BJ (cell line): ENCODE measurements at regions not wholly inside any gene's neighbourhood (a gene's known extent, or its start where the extent isn't known, plus 50 kb on each side); places are given as distances from the start of the nearest gene placed in this dataset.

Experiments used
- CTCF ChIA-PET: fragments of 350-600 bp; formaldehyde crosslinking; extraction: SDS; loops from one replicate; lab custom pipeline; 2021; ENCODE audit warnings: antibody characterized with exemption, inconsistent platforms; lab: Yijun Ruan, JAX
- POLR2A ChIA-PET: fragments of 300-600 bp; sonication (Branson Sonifier 250); formaldehyde crosslinking; extraction: SDS; loops from one replicate; lab custom pipeline; 2021; ENCODE audit warnings: antibody characterized with exemption; lab: Charles Lee
- DNase-seq: peaks from one replicate; pipeline ENCODE4 v3.0.0-alpha.2; 2011; ENCODE audit warnings: low read depth
- H3K27me3 ChIP-seq: 2 replicates; pipeline ENCODE4 v1.6.0; 2011; ENCODE audit warnings: low read length; ENCODE audit not compliant: control insufficient read depth, insufficient read depth
- H3K36me3 ChIP-seq: 2 replicates; pipeline ENCODE4 v1.5.1; 2011; ENCODE audit warnings: low read length; ENCODE audit not compliant: control insufficient read depth, insufficient read depth
- H3K4me3 ChIP-seq: 2 replicates; pipeline ENCODE4 v1.5.1; 2011; ENCODE audit warnings: low read depth, mild to moderate bottlenecking, control low read depth, low read length
- TF ChIP-seq, protein P1 (sequence below): IDR thresholded peaks from 2 replicates; pipeline ENCODE4 v1.5.1; 2011; ENCODE audit warnings: low read depth, mild to moderate bottlenecking, control low read depth, inconsistent platforms, low read length, moderate library complexity; ENCODE audit not compliant: insufficient read depth

DNA sequence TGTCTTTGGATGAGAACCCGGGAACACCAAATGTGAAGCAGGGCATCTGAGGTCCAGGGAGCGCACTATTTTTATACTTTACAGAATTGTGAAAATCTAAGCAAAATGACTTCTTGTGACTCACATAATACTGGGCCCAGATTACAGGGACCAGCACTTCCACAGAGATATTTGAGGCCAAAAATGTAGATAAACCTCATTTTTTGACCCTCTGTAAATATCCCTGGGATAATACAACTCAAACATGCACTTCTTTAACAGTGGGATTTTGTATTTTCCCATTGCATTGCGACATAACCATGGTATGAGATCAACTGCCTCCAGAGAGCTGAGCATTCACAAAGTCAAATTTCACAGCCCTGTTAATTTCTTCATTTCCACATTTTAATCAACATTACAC is 289.4 kb upstream of the ADGRL4 start:
- Histone ChIP-seq H3K27me3 (no peaks in the 10 kb centered on the region), H3K36me3 (no peaks in the 10 kb centered on the region), H3K4me3 (no peak overlapping the region)
- CTCF ChIA-PET: no interaction called here
- POLR2A ChIA-PET: no interaction called here
- TF ChIP-seq, protein P1, sequence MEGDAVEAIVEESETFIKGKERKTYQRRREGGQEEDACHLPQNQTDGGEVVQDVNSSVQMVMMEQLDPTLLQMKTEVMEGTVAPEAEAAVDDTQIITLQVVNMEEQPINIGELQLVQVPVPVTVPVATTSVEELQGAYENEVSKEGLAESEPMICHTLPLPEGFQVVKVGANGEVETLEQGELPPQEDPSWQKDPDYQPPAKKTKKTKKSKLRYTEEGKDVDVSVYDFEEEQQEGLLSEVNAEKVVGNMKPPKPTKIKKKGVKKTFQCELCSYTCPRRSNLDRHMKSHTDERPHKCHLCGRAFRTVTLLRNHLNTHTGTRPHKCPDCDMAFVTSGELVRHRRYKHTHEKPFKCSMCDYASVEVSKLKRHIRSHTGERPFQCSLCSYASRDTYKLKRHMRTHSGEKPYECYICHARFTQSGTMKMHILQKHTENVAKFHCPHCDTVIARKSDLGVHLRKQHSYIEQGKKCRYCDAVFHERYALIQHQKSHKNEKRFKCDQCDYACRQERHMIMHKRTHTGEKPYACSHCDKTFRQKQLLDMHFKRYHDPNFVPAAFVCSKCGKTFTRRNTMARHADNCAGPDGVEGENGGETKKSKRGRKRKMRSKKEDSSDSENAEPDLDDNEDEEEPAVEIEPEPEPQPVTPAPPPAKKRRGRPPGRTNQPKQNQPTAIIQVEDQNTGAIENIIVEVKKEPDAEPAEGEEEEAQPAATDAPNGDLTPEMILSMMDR: no peak
- DNase-seq: no peak

DNA sequence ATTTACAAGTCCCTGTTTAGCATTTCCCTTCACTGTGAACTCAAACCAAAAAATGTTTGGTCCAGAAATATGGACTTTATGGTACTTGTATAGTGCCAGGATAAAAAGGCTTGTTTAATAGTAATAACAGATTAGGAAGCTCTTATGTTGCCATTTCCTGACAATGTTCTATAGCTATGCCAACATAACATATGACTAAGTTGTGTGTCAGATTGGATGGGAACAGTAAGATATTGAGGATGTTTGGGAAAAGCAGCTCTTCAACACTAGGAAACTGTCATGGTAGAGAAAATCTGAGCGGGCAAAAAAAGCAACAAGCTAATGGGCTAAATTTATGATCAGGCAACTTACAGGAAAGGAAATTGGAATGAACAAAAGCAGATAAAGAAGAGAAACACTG is 287.1 kb upstream of the ADGRL4 start:
- no peaks in the 10 kb centered on the region for H3K36me3 ChIP-seq
- no peaks in the 10 kb centered on the region for H3K27me3 ChIP-seq
- DNase-seq: no peak
- TF ChIP-seq, protein P1: no peak
- CTCF ChIA-PET: interaction anchor here (1.8 kb wide), 1 partner anchor 11 kb away, joined by 6 read pairs; no protein-coding TSS in a partner anchor
- POLR2A ChIA-PET: no interaction called here
- H3K4me3 ChIP-seq: no peak overlapping the region

DNA sequence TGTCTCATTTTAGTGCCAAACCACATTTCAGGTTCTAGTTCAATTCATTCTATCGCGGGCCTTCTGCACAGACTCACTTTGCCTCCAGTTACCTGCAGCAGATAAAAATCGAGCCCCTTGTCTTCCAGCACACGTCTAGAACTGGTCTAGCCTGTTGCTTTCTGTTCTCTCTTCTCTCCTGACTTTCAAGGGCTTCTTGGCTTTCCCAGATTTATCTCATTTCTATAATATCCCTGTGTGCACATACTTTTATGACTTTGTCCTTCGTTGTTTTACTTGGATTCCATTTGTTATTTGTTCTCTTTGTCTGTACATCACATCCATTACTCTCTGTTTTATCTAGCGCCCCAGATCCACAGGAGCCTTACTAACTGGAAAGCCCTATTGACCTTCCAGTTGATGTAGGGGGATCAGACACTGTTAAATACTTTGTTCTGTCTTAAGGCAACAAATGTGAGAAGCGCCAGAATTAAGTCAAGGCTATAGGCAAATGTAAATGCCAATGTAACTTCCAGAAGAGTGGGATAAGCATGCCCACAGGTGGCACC is 284.5 kb upstream of the ADGRL4 start:
- POLR2A ChIA-PET: no interaction called here
- H3K4me3 ChIP-seq: no peak overlapping the region
- TF ChIP-seq, protein P1: no peak

DNA sequence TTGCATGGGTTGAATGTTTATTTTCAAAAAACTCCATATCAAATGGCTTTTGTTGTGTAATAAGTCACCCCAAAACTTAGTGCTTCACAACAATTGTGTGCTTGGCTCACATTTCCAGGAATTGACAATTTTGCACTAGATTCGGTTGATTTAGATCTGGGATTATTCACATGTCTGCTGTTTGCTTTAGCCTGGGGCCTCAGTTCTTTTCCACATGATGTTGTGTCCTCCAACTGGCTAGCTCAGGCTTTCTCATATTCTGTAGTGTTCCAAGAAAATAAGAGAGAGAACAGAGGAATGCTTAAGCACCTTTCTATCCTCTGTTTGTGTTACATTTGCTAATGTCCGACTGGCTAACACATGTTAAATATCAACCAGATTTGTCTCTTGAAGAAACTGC is 281.5 kb upstream of the ADGRL4 start:
- CTCF ChIA-PET: no interaction called here
- DNase-seq: no peak
- Histone ChIP-seq H3K27me3 (no peaks in the 10 kb centered on the region), H3K36me3 (no peaks in the 10 kb centered on the region), H3K4me3 (no peak overlapping the region)
- POLR2A ChIA-PET: no interaction called here
- TF ChIP-seq, protein P1: no peak

More for the DNA sequence above, 284.5 kb upstream of the ADGRL4 start:
- no peaks in the 10 kb centered on the region for H3K27me3 ChIP-seq
- DNase-seq: no peak
- CTCF ChIA-PET: no interaction called here
- no peaks in the 10 kb centered on the region for H3K36me3 ChIP-seq

DNA sequence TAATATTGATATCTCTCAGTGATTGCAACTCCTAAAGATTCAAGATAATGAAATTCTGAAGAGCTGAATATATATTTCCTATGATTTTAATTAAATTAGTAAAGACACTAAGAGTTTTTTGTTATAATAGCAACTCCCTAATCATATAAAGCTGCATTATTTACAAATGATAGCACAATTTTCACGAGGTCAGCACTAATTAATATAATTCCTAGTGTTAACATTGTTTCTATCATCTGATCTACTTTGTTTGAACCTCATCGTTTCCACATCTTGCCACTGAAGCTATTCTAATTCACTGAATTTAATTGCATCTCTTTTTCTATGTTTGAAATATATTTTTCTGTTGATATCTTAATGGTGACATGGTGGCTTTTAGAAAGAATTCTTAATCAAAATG is 279.1 kb upstream of the ADGRL4 start:
- CTCF ChIA-PET: no interaction called here
- Histone ChIP-seq H3K36me3 (no peaks in the 10 kb centered on the region), H3K4me3 (no peak overlapping the region), H3K27me3 (no peaks in the 10 kb centered on the region)
- DNase-seq: no peak
- POLR2A ChIA-PET: no interaction called here
- TF ChIP-seq, protein P1: no peak
